ENCODE measurements at regions not wholly inside any gene's neighbourhood (a gene's known extent, or its start where the extent isn't known, plus 50 kb on each side); places are given as distances from the start of the nearest gene placed in this dataset.
A peak's percentile ranks its signal among the peaks of the same experiment; 100 is the strongest.

DNA sequence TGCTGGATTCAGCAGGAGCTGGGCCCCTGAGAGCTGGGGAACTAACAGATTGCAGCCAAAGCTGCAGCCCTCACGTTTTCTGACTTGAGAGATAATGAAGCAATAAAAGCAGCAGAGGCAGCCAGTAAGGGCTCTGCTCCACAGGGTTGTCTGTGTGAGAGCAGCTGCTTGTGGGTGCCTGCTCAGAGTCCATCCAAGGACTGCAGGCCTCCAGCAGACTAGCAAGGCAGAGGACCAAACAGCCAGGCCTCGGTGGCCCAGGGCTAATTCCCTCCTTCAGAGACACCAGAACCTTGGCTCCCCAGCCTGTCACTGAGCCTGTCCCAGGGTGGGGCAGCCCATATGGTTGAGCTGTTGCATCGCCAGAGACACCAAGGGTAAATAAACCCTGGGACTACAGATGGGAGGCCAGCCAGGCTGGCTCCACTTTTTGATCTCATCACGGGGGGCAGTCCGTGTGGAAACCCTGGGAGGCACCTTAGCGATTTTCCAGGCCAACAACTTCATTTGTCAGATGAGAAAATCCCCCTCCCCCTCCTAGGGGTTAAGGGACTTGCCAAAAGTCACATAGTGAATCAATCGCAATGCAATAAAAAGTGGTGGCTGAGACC is 229.2 kb downstream of the WDR11 start:
- BruUV-seq (replicated peaks) = no TSS peak
- no peak overlapping the region for H3K4me3 ChIP-seq (ENCODE audit: low read depth, low read length)
- H3K4me1 ChIP-seq = peaks cover 94% of the 10 kb centered on the region
- CTCF ChIA-PET = no interaction called here
- no peaks in the 10 kb centered on the region for H3K9me3 ChIP-seq
- H3K4me1 Mint-ChIP-seq (ENCODE audit: low read depth, unreplicated experiment) = peaks cover 67% of the 10 kb centered on the region
- no peaks in the 10 kb centered on the region for H3K27me3 Mint-ChIP-seq (ENCODE audit: insufficient read depth, unreplicated experiment)
- H3K4me3 Mint-ChIP-seq (ENCODE audit: unreplicated experiment) = no peak overlapping the region
- POLR2A ChIA-PET = interaction anchor here (1.1 kb wide), 1 partner anchor 102 kb away, joined by 5 read pairs; no protein-coding TSS in a partner anchor
- no peaks in the 10 kb centered on the region for H3K36me3 Mint-ChIP-seq (ENCODE audit: insufficient read depth, unreplicated experiment)
- no peaks in the 10 kb centered on the region for H3K36me3 ChIP-seq (ENCODE audit: control insufficient read depth, insufficient read depth, low read length)
- peak overlapping the region; percentile 68 for H3K27ac Mint-ChIP-seq (ENCODE audit: unreplicated experiment)
- intact Hi-C loops (cut with micrococcal nuclease; ENCODE audit: unreplicated experiment) = loop anchor here (5.0 kb wide), 1 partner anchor 357 kb away; no protein-coding TSS in a partner anchor
- DNase-seq = peak; percentile 59 to 80
- no peaks in the 10 kb centered on the region for H3K9me3 Mint-ChIP-seq (ENCODE audit: unreplicated experiment)
- H3K27me3 ChIP-seq (replicated peaks; ENCODE audit: control insufficient read depth, insufficient read depth, low read length) = no peaks in the 10 kb centered on the region
- TF ChIP-seq, protein P1, sequence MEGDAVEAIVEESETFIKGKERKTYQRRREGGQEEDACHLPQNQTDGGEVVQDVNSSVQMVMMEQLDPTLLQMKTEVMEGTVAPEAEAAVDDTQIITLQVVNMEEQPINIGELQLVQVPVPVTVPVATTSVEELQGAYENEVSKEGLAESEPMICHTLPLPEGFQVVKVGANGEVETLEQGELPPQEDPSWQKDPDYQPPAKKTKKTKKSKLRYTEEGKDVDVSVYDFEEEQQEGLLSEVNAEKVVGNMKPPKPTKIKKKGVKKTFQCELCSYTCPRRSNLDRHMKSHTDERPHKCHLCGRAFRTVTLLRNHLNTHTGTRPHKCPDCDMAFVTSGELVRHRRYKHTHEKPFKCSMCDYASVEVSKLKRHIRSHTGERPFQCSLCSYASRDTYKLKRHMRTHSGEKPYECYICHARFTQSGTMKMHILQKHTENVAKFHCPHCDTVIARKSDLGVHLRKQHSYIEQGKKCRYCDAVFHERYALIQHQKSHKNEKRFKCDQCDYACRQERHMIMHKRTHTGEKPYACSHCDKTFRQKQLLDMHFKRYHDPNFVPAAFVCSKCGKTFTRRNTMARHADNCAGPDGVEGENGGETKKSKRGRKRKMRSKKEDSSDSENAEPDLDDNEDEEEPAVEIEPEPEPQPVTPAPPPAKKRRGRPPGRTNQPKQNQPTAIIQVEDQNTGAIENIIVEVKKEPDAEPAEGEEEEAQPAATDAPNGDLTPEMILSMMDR (IDR thresholded peaks at IDR 0.05; ENCODE audit: insufficient read depth in 1 of 2, low read depth in 1 of 2, low read length in 1 of 2, severe bottlenecking in 1 of 2, unreplicated experiment in 1 of 2) = no peak

DNA sequence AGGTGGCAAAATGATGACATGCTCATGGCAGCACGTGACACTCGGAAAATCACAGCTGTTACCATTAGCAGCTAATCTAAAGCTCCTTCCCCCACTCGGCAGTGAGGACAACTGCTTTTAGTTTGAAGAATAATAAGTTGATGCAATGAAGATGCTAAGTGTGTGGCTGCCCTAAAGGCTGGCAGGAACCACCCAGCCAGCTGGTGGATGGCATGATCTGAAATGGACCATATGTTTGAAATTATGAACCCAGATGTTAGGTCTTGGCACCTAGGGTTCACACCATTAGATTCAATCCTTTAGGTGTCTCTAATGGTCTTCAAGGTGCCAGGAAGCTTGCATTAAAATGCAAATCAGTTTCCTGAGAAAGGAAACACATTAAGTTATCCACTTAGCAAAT is 230.1 kb downstream of the WDR11 start:
- intact Hi-C loops (cut with micrococcal nuclease; ENCODE audit: unreplicated experiment) = loop anchor here (5.0 kb wide), 1 partner anchor 356 kb away; no protein-coding TSS in a partner anchor
- Mint-ChIP-seq H3K4me3 (ENCODE audit: unreplicated experiment) (no peak overlapping the region), H3K4me1 (ENCODE audit: low read depth, unreplicated experiment) (peaks cover 59% of the 10 kb centered on the region), H3K36me3 (ENCODE audit: insufficient read depth, unreplicated experiment) (no peaks in the 10 kb centered on the region), H3K27me3 (ENCODE audit: insufficient read depth, unreplicated experiment) (no peaks in the 10 kb centered on the region), H3K9me3 (ENCODE audit: unreplicated experiment) (no peaks in the 10 kb centered on the region), H3K27ac (ENCODE audit: unreplicated experiment) (no peak overlapping the region)
- H3K4me3 ChIP-seq (ENCODE audit: low read depth, low read length) = no peak overlapping the region
- H3K9me3 ChIP-seq = no peaks in the 10 kb centered on the region
- no peaks in the 10 kb centered on the region for H3K27me3 ChIP-seq (replicated peaks; ENCODE audit: control insufficient read depth, insufficient read depth, low read length)
- H3K36me3 ChIP-seq (ENCODE audit: control insufficient read depth, insufficient read depth, low read length) = no peaks in the 10 kb centered on the region
- POLR2A ChIA-PET = no interaction called here
- CTCF ChIA-PET = no interaction called here
- TF ChIP-seq, protein P1 (IDR thresholded peaks at IDR 0.05; ENCODE audit: insufficient read depth in 1 of 2, low read depth in 1 of 2, low read length in 1 of 2, severe bottlenecking in 1 of 2, unreplicated experiment in 1 of 2) = no peak
- no peak for DNase-seq
- peaks cover 87% of the 10 kb centered on the region for H3K4me1 ChIP-seq
- BruUV-seq (replicated peaks) = no TSS peak

DNA sequence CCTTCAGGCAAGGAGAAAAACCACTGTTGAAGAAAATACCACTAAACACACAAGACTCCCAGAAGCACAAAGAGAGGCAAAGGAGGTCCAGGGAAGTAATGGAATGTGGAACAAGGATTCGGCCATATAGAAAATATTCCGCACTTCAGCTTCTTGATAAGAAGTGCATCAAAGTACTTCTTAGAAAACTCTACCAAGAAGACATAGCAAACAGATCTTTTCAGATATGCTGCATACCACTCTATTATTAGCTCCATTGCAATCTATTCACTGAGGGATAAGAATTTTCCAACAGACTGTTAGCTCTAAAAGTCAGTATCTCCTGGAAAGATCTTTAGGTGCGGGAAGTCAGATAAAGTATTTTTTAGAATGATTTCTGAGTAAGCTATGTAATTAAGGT is 231.8 kb downstream of the WDR11 start:
- H3K27ac Mint-ChIP-seq (ENCODE audit: unreplicated experiment) = peak overlapping the region; percentile 16
- BruUV-seq (replicated peaks) = no TSS peak
- no peaks in the 10 kb centered on the region for H3K27me3 Mint-ChIP-seq (ENCODE audit: insufficient read depth, unreplicated experiment)
- CTCF ChIA-PET = interaction anchor here (1.2 kb wide), 1 partner anchor 13 kb away, joined by 3 read pairs; no protein-coding TSS in a partner anchor
- Histone ChIP-seq H3K36me3 (ENCODE audit: control insufficient read depth, insufficient read depth, low read length) (no peaks in the 10 kb centered on the region), H3K4me3 (ENCODE audit: low read depth, low read length) (no peak overlapping the region), H3K27me3 (replicated peaks; ENCODE audit: control insufficient read depth, insufficient read depth, low read length) (no peaks in the 10 kb centered on the region), H3K9me3 (no peaks in the 10 kb centered on the region), H3K4me1 (peaks cover 74% of the 10 kb centered on the region)
- H3K4me1 Mint-ChIP-seq (ENCODE audit: low read depth, unreplicated experiment) = peaks cover 59% of the 10 kb centered on the region
- no peaks in the 10 kb centered on the region for H3K9me3 Mint-ChIP-seq (ENCODE audit: unreplicated experiment)
- intact Hi-C loops (cut with micrococcal nuclease; ENCODE audit: unreplicated experiment) = loop anchor here (5.0 kb wide), 1 partner anchor 354 kb away; no protein-coding TSS in a partner anchor
- DNase-seq = no peak
- no peak overlapping the region for H3K4me3 Mint-ChIP-seq (ENCODE audit: unreplicated experiment)
- POLR2A ChIA-PET = interaction anchor here (1.3 kb wide), 1 partner anchor 14 kb away, joined by 3 read pairs; no protein-coding TSS in a partner anchor
- TF ChIP-seq, protein P1 (IDR thresholded peaks at IDR 0.05; ENCODE audit: insufficient read depth in 1 of 2, low read depth in 1 of 2, low read length in 1 of 2, severe bottlenecking in 1 of 2, unreplicated experiment in 1 of 2) = no peak
- H3K36me3 Mint-ChIP-seq (ENCODE audit: insufficient read depth, unreplicated experiment) = no peaks in the 10 kb centered on the region
